ENCODE measurements at regions not wholly inside any gene's neighbourhood (a gene's known extent, or its start where the extent isn't known, plus 50 kb on each side); places are given as distances from the start of the nearest gene placed in this dataset.

- BruUV-seq (replicated peaks), result no TSS peak
- Histone ChIP-seq H3K9me2 (ENCODE audit: insufficient read depth) (no peaks in the 10 kb centered on the region), H2AFZ (ENCODE audit: low read depth, low read length, poor library complexity, severe bottlenecking) (no peak overlapping the region), H3K9me3 (ENCODE audit: control insufficient read depth in 1 of 2, insufficient read depth in 1 of 2, low read depth in 1 of 2, low read length in 2 of 2) (no peaks in the 10 kb centered on the region), H3K4me3 (replicated peaks in 1 of 2; ENCODE audit: low read depth in 1 of 2, low read length in 2 of 2) (no peak overlapping the region), H3K27ac (ENCODE audit: low read depth, low read length) (no peak overlapping the region), H3K9ac (ENCODE audit: low read length) (no peak overlapping the region), H3K27me3 (ENCODE audit: insufficient read depth, low read length) (peaks cover 16% of the 10 kb centered on the region), H3K4me2 (ENCODE audit: low read length) (no peak overlapping the region), H3K79me2 (ENCODE audit: insufficient read depth, low read length) (no peaks in the 10 kb centered on the region), H4K20me1 (ENCODE audit: insufficient read depth) (no peaks in the 10 kb centered on the region), H3K4me1 (ENCODE audit: control insufficient read depth in 1 of 2, insufficient read depth in 2 of 2, low read length in 2 of 2) (no peaks in the 10 kb centered on the region), H3K36me3 (ENCODE audit: control insufficient read depth in 1 of 2, insufficient read depth in 2 of 2, low read length in 2 of 2) (no peaks in the 10 kb centered on the region)
- ChIA-PET POLR2A (no interaction called here), CTCF (no interaction called here), RAD21 (ENCODE audit: low non-redundant PET in 1 of 2, low total read pairs in 2 of 2, uncharacterized antibody in 2 of 2, unreplicated experiment in 2 of 2) (no interaction called here)
- intact Hi-C loops (cut with micrococcal nuclease), result no loop called here
- DNase-seq (ENCODE audit: low read depth, low spot score), result no peak
- ATAC-seq, result no peak
- no peak for TF ChIP-seq POLR2AphosphoS5 (IDR thresholded peaks at IDR 0.05; ENCODE audit: low read depth, low read length)
- TF ChIP-seq JUND (IDR thresholded peaks at IDR 0.05), result no peak
- no peak for TF ChIP-seq TCF7L2 (IDR thresholded peaks at IDR 0.05; ENCODE audit: borderline replicate concordance, extremely low read depth, insufficient read depth, insufficient read length)
- no peak for TF ChIP-seq YY1 (IDR thresholded peaks at IDR 0.05; ENCODE audit: extremely low read depth, insufficient replicate concordance, low read depth, low read length)
- no peak for TF ChIP-seq SRF (IDR thresholded peaks at IDR 0.05; ENCODE audit: low read depth)
- no peak for TF ChIP-seq ATF3 (IDR thresholded peaks at IDR 0.05)
- no peak for TF ChIP-seq EZH2 (IDR thresholded peaks at IDR 0.05)
- no peak for TF ChIP-seq EZH2phosphoT487 (IDR thresholded peaks at IDR 0.05; ENCODE audit: borderline replicate concordance)
- TF ChIP-seq POLR2A (IDR thresholded peaks at IDR 0.05; ENCODE audit: borderline replicate concordance, extremely low read depth, insufficient read depth, insufficient read length), result no peak
- TF ChIP-seq ZNF274 (IDR thresholded peaks at IDR 0.05; ENCODE audit: low read depth, low read length), result no peak
- no peak for TF ChIP-seq MAX (IDR thresholded peaks at IDR 0.05)
- no peak for TF ChIP-seq SP1 (IDR thresholded peaks at IDR 0.05; ENCODE audit: low read depth)
- no peak for TF ChIP-seq RAD21 (IDR thresholded peaks at IDR 0.05; ENCODE audit: low read depth)
- no peak for TF ChIP-seq CEBPB (IDR thresholded peaks at IDR 0.05; ENCODE audit: low read depth)
- TF ChIP-seq REST (IDR thresholded peaks at IDR 0.05; ENCODE audit: low read depth), result no peak
These were observed 192.1 kb upstream of the NCAM1 start for GRCh38 chr11:112769170-112769569.

All from HCT116 (cell line).